WTC11 (cell line): ENCODE measurements at regions not wholly inside any gene's neighbourhood (a gene's known extent, or its start where the extent isn't known, plus 50 kb on each side); places are given as distances from the start of the nearest gene placed in this dataset.

Experiments used
- ATAC-seq: fragments of 200-7000 bp; cut with Tn5 transposase; 2 replicates; pipeline ENCODE4 v1.10.0; 2021; ENCODE audit warnings: mild to moderate bottlenecking, moderate library complexity
- CTCF ChIA-PET: fragments of 300-600 bp; sonication (Branson Sonifier 250); formaldehyde crosslinking; loops from one replicate; lab custom pipeline; 2021; ENCODE audit warnings: antibody characterized with exemption; lab: Charles Lee
- POLR2A ChIA-PET: fragments of 350-600 bp; sonication (Branson Sonifier 250); formaldehyde crosslinking; loops from one replicate; lab custom pipeline; 2021; ENCODE audit warnings: antibody characterized with exemption; lab: Charles Lee
- DNase-seq: peaks from one replicate; pipeline ENCODE4 v3.0.0; 2021; ENCODE audit warnings: low spot score
- H3K27ac Mint-ChIP-seq: 2 replicates; pipeline ENCODE4 v1.8.0; 2021; ENCODE audit warnings: mixed read lengths
- H3K27me3 Mint-ChIP-seq: 2 replicates; pipeline ENCODE4 v1.8.0; 2021; ENCODE audit warnings: low read depth, mild to moderate bottlenecking, moderate library complexity, mixed read lengths
- H3K36me3 Mint-ChIP-seq: 2 replicates; pipeline ENCODE4 v1.8.0; 2021; ENCODE audit warnings: mixed read lengths
- H3K4me1 Mint-ChIP-seq: 2 replicates; pipeline ENCODE4 v1.8.0; 2022; ENCODE audit warnings: mixed read lengths
- H3K4me3 Mint-ChIP-seq: 2 replicates; pipeline ENCODE4 v1.8.0; 2021; ENCODE audit warnings: mild to moderate bottlenecking, moderate library complexity, mixed read lengths
- H3K9me3 Mint-ChIP-seq: 2 replicates; pipeline ENCODE4 v1.8.0; 2021; ENCODE audit warnings: mixed read lengths
- AR ChIP-seq: fragments of 250-450 bp; sonication (Bioruptor Pico); IDR thresholded peaks from 2 replicates; pipeline ENCODE4 v1.9.0; 2021; ENCODE audit warnings: mild to moderate bottlenecking
- ATF1 ChIP-seq: sonication (generic); formaldehyde crosslinking; IDR thresholded peaks from 2 replicates; pipeline ENCODE4 v1.8.1; 2023; ENCODE audit warnings: mild to moderate bottlenecking, moderate library complexity, missing genetic modification reagents
- ATF3 ChIP-seq: sonication (generic); formaldehyde crosslinking; conservative IDR thresholded peaks from 2 replicates; pipeline ENCODE4 v1.8.1; 2022; ENCODE audit warnings: mild to moderate bottlenecking, missing genetic modification reagents
- ETV6 ChIP-seq: sonication (generic); formaldehyde crosslinking; IDR thresholded peaks from 2 replicates; pipeline ENCODE4 v1.8.1; 2022; ENCODE audit warnings: mild to moderate bottlenecking, missing genetic modification reagents
- FOXJ3 ChIP-seq: sonication (generic); formaldehyde crosslinking; IDR thresholded peaks from 2 replicates; pipeline ENCODE4 v1.9.0; 2021; ENCODE audit warnings: missing genetic modification reagents, mild to moderate bottlenecking, borderline replicate concordance
- HMGA2 ChIP-seq: fragments of 250-450 bp; sonication (Bioruptor Pico); IDR thresholded peaks from 2 replicates; pipeline ENCODE4 v1.4.0; 2021; ENCODE audit warnings: mild to moderate bottlenecking, moderate library complexity
- IRF2 ChIP-seq: sonication (generic); formaldehyde crosslinking; IDR thresholded peaks from 2 replicates; pipeline ENCODE4 v1.8.0; 2022; ENCODE audit warnings: low read depth, missing genetic modification reagents, borderline replicate concordance
- JAZF1 ChIP-seq: fragments of 250-450 bp; sonication (Bioruptor Pico); IDR thresholded peaks from 2 replicates; pipeline ENCODE4 v1.9.0; 2021; ENCODE audit warnings: moderate library complexity, mild to moderate bottlenecking, inconsistent platforms
- NFATC4 ChIP-seq: fragments of 250-450 bp; sonication (Bioruptor Pico); IDR thresholded peaks from 2 replicates; pipeline ENCODE4 v1.9.0; 2021; ENCODE audit warnings: mild to moderate bottlenecking
- OVOL2 ChIP-seq: fragments of 250-450 bp; sonication (Bioruptor Pico); IDR thresholded peaks from 2 replicates; pipeline ENCODE4 v1.9.0; 2021; ENCODE audit warnings: mild to moderate bottlenecking, borderline replicate concordance
- SOX15 ChIP-seq: fragments of 250-450 bp; sonication (Bioruptor Pico); IDR thresholded peaks from 2 replicates; pipeline ENCODE4 v1.9.0; 2021; ENCODE audit warnings: mild to moderate bottlenecking
- SP1 ChIP-seq: sonication (generic); formaldehyde crosslinking; conservative IDR thresholded peaks from 2 replicates; pipeline ENCODE4 v1.8.1; 2022; ENCODE audit warnings: missing genetic modification reagents
- TEAD1 ChIP-seq: sonication (generic); formaldehyde crosslinking; IDR thresholded peaks from 2 replicates; pipeline ENCODE4 v1.8.0; 2022; ENCODE audit warnings: mild to moderate bottlenecking, missing genetic modification reagents
- TEAD4 ChIP-seq: sonication (generic); formaldehyde crosslinking; IDR thresholded peaks from 2 replicates; pipeline ENCODE4 v1.8.0; 2022; ENCODE audit warnings: mild to moderate bottlenecking, missing genetic modification reagents
- USF1 ChIP-seq: sonication (generic); formaldehyde crosslinking; IDR thresholded peaks from 2 replicates; pipeline ENCODE4 v1.8.0; 2022; ENCODE audit warnings: mild to moderate bottlenecking, missing genetic modification reagents
- USF2 ChIP-seq: sonication (generic); formaldehyde crosslinking; IDR thresholded peaks from 2 replicates; pipeline ENCODE4 v1.8.1; 2023; ENCODE audit warnings: mild to moderate bottlenecking, missing genetic modification reagents, moderate library complexity
- ZNF121 ChIP-seq: sonication (generic); formaldehyde crosslinking; IDR thresholded peaks from 2 replicates; pipeline ENCODE4 v1.8.0; 2023; ENCODE audit warnings: missing genetic modification reagents
- ZNF671 ChIP-seq: fragments of 250-450 bp; sonication (Bioruptor Pico); IDR thresholded peaks from 2 replicates; pipeline ENCODE4 v1.8.0; 2021; ENCODE audit warnings: mild to moderate bottlenecking
- TF ChIP-seq, protein P1 (sequence below): sonication (generic); formaldehyde crosslinking; IDR thresholded peaks from 2 replicates; pipeline ENCODE4 v1.8.1; 2023; ENCODE audit warnings: mild to moderate bottlenecking, missing genetic modification reagents
- TF ChIP-seq, protein P2 (sequence below): fragments of 250-450 bp; sonication (Bioruptor Pico); IDR thresholded peaks from 2 replicates; pipeline ENCODE4 v1.9.0; 2021; ENCODE audit warnings: mild to moderate bottlenecking
- TF ChIP-seq, protein P3 (sequence below): sonication (generic); formaldehyde crosslinking; IDR thresholded peaks from 2 replicates; pipeline ENCODE4 v1.8.1; 2023; ENCODE audit warnings: mild to moderate bottlenecking, missing genetic modification reagents, moderate library complexity

- CTCF ChIA-PET = no interaction called here
- Mint-ChIP-seq H3K4me3 (no peak overlapping the region), H3K27ac (no peak overlapping the region), H3K27me3 (peaks cover 11% of the 10 kb centered on the region), H3K9me3 (peaks cover 37% of the 10 kb centered on the region), H3K36me3 (peaks cover 7% of the 10 kb centered on the region; the same call in 1 of the 2 replicates), H3K4me1 (no peaks in the 10 kb centered on the region)
- no peak for ATAC-seq
- POLR2A ChIA-PET = no interaction called here
- no peak for TF ChIP-seq SOX15
- no peak for DNase-seq
Observed at GRCh38 chr18:45509535-45509934, 105.7 kb upstream of the SLC14A2 start.

DNA sequence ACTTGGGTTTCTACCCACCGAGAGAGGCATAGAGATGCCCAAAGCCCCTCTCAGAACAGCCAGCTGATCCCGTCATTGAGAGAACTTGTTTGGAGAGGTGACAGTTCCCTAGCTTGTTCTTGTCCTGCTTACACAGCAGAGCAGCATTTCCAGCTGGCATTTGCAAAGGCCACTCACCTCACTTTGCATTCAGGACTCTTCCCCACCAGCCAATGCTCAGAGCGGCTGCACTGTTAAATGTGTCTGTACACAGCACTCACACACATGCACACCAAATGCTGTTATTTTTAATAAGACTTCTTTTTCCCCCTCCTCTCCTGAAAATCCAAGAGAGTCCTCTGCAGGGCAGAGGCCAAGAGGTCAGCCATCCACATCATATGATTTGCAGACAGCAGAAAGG is 104.6 kb upstream of the SLC14A2 start:
- peaks cover 37% of the 10 kb centered on the region for H3K9me3 Mint-ChIP-seq
- TF ChIP-seq TEAD4 (CRISPR knock-in tag) = no peak
- no peak for TF ChIP-seq USF2 (CRISPR knock-in tag)
- no peak for TF ChIP-seq ZNF121 (CRISPR knock-in tag)
- no peak for TF ChIP-seq TEAD1
- TF ChIP-seq, protein P1, sequence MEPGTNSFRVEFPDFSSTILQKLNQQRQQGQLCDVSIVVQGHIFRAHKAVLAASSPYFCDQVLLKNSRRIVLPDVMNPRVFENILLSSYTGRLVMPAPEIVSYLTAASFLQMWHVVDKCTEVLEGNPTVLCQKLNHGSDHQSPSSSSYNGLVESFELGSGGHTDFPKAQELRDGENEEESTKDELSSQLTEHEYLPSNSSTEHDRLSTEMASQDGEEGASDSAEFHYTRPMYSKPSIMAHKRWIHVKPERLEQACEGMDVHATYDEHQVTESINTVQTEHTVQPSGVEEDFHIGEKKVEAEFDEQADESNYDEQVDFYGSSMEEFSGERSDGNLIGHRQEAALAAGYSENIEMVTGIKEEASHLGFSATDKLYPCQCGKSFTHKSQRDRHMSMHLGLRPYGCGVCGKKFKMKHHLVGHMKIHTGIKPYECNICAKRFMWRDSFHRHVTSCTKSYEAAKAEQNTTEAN = no peak
- TF ChIP-seq, protein P2, sequence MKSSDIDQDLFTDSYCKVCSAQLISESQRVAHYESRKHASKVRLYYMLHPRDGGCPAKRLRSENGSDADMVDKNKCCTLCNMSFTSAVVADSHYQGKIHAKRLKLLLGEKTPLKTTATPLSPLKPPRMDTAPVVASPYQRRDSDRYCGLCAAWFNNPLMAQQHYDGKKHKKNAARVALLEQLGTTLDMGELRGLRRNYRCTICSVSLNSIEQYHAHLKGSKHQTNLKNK (CRISPR knock-in tag) = no peak
- no peak for TF ChIP-seq USF1 (CRISPR knock-in tag)
- no peak for TF ChIP-seq ATF1 (CRISPR knock-in tag)
- no peak for TF ChIP-seq SOX15
- TF ChIP-seq SP1 (CRISPR knock-in tag) = no peak
- TF ChIP-seq ETV6 = no peak
- no peak for TF ChIP-seq HMGA2 (CRISPR knock-in tag)
- TF ChIP-seq NFATC4 (CRISPR knock-in tag) = no peak
- TF ChIP-seq, protein P3, sequence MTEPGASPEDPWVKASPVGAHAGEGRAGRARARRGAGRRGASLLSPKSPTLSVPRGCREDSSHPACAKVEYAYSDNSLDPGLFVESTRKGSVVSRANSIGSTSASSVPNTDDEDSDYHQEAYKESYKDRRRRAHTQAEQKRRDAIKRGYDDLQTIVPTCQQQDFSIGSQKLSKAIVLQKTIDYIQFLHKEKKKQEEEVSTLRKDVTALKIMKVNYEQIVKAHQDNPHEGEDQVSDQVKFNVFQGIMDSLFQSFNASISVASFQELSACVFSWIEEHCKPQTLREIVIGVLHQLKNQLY (CRISPR knock-in tag) = no peak
- no peak for TF ChIP-seq IRF2 (CRISPR knock-in tag)
- TF ChIP-seq ZNF671 (CRISPR knock-in tag) = no peak
- TF ChIP-seq ATF3 (CRISPR knock-in tag) = no peak
- no peak for TF ChIP-seq JAZF1 (CRISPR knock-in tag)
- ATAC-seq (no peak), DNase-seq (no peak)
- no peak overlapping the region for H3K27ac Mint-ChIP-seq
- H3K4me3 Mint-ChIP-seq = no peak overlapping the region
- POLR2A ChIA-PET = no interaction called here
- peaks cover 7% of the 10 kb centered on the region; the same call in 1 of the 2 replicates for H3K36me3 Mint-ChIP-seq
- peaks cover 6% of the 10 kb centered on the region for H3K4me1 Mint-ChIP-seq
- H3K27me3 Mint-ChIP-seq = peaks cover 11% of the 10 kb centered on the region
- CTCF ChIA-PET = no interaction called here

- ATAC-seq = no peak
- POLR2A ChIA-PET = no interaction called here
- peaks cover 8% of the 10 kb centered on the region for H3K27me3 Mint-ChIP-seq
- H3K36me3 Mint-ChIP-seq = peaks cover 5% of the 10 kb centered on the region; the same call in 1 of the 2 replicates
- H3K4me1 Mint-ChIP-seq = peaks cover 6% of the 10 kb centered on the region
- CTCF ChIA-PET = no interaction called here
- no peak overlapping the region for H3K27ac Mint-ChIP-seq
- no peak for DNase-seq
- H3K9me3 Mint-ChIP-seq = peaks cover 22% of the 10 kb centered on the region
- H3K4me3 Mint-ChIP-seq = no peak overlapping the region
- TF ChIP-seq ETV6 (no peak), ATF3 (CRISPR knock-in tag) (no peak), NFATC4 (CRISPR knock-in tag) (no peak), SP1 (CRISPR knock-in tag) (no peak), OVOL2 (CRISPR knock-in tag) (no peak), AR (no peak), TEAD1 (no peak), FOXJ3 (CRISPR knock-in tag) (no peak)
- TF ChIP-seq, protein P2 (CRISPR knock-in tag) = no peak
Observed at GRCh38 chr18:45512363-45512953, 102.8 kb upstream of the SLC14A2 start.
